ENCODE measurements at regions not wholly inside any gene's neighbourhood (a gene's known extent, or its start where the extent isn't known, plus 50 kb on each side); places are given as distances from the start of the nearest gene placed in this dataset.
"Not testable (repeated sequence)": the region's sequence is repeated elsewhere in the genome, so short reads cannot be mapped to it uniquely, and the experiment has no call there.

DNA sequence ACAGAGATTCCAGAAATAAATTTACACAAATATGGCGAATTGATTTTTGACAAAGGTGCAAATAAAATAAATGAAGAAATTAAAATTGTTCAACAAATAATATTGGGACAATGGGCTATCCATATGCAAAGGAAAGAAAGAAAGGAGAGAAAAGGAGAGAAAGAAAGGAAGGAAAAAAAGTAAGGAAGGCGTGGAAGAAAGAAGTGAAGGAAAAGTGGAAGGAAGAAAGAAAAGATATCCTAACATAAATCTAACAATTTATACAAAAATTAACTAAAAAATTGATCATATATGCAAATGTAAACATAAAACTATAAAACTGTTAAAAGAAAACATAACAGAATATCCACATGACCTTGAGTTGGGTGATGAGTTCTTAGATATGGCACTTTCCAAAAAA lies 78.7 kb upstream of the ZNF184 start:
- DNase-seq (ENCODE audit: low read depth): no peak
- no peak overlapping the region for H3K4me3 ChIP-seq (ENCODE audit: low read depth, low read length)

GRCh38 chr6:27550692-27551091 lies 77.8 kb upstream of the ZNF184 start:
- TF ChIP-seq, protein P1, sequence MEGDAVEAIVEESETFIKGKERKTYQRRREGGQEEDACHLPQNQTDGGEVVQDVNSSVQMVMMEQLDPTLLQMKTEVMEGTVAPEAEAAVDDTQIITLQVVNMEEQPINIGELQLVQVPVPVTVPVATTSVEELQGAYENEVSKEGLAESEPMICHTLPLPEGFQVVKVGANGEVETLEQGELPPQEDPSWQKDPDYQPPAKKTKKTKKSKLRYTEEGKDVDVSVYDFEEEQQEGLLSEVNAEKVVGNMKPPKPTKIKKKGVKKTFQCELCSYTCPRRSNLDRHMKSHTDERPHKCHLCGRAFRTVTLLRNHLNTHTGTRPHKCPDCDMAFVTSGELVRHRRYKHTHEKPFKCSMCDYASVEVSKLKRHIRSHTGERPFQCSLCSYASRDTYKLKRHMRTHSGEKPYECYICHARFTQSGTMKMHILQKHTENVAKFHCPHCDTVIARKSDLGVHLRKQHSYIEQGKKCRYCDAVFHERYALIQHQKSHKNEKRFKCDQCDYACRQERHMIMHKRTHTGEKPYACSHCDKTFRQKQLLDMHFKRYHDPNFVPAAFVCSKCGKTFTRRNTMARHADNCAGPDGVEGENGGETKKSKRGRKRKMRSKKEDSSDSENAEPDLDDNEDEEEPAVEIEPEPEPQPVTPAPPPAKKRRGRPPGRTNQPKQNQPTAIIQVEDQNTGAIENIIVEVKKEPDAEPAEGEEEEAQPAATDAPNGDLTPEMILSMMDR (IDR thresholded peaks at IDR 0.05; ENCODE audit: low read depth, low read length): no peak
- TF ChIP-seq POLR2A (IDR thresholded peaks at IDR 0.05; ENCODE audit: extremely low read depth, insufficient read length) (no peak), MYC (IDR thresholded peaks at IDR 0.05; ENCODE audit: low read depth, low read length) (no peak), MAX (IDR thresholded peaks at IDR 0.05; ENCODE audit: low read depth, low read length) (no peak)
- H3K4me3 ChIP-seq (ENCODE audit: low read depth, low read length): no peak overlapping the region
- DNase-seq (ENCODE audit: low read depth): no peak

More for the DNA sequence above, 78.7 kb upstream of the ZNF184 start:
- TF ChIP-seq POLR2A (IDR thresholded peaks at IDR 0.05; ENCODE audit: extremely low read depth, insufficient read length): no peak
- no peak for TF ChIP-seq MAX (IDR thresholded peaks at IDR 0.05; ENCODE audit: low read depth, low read length)
- TF ChIP-seq, protein P1 (IDR thresholded peaks at IDR 0.05; ENCODE audit: low read depth, low read length): no peak
- TF ChIP-seq MYC (IDR thresholded peaks at IDR 0.05; ENCODE audit: low read depth, low read length): no peak

DNA sequence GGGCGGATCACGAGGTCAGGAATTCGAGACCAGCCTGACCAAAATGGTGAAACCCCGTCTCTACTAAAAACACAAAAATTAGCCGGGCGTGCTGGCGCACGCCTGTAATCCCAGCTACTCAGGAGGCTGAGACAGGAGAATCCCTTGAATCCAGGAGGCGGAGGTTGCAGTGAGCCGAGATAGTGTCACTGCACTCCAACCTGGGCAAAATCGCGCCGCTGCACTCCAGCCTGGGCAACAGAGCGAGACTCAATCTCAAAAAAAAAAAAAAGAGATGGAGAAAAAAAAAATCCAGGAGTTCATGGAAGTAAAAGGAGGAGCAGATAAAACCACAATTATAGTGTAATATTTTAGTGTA lies 76.3 kb upstream of the ZNF184 start:
- H3K4me3 ChIP-seq (ENCODE audit: low read depth, low read length); DNase-seq (ENCODE audit: low read depth): not testable (repeated sequence)

DNA sequence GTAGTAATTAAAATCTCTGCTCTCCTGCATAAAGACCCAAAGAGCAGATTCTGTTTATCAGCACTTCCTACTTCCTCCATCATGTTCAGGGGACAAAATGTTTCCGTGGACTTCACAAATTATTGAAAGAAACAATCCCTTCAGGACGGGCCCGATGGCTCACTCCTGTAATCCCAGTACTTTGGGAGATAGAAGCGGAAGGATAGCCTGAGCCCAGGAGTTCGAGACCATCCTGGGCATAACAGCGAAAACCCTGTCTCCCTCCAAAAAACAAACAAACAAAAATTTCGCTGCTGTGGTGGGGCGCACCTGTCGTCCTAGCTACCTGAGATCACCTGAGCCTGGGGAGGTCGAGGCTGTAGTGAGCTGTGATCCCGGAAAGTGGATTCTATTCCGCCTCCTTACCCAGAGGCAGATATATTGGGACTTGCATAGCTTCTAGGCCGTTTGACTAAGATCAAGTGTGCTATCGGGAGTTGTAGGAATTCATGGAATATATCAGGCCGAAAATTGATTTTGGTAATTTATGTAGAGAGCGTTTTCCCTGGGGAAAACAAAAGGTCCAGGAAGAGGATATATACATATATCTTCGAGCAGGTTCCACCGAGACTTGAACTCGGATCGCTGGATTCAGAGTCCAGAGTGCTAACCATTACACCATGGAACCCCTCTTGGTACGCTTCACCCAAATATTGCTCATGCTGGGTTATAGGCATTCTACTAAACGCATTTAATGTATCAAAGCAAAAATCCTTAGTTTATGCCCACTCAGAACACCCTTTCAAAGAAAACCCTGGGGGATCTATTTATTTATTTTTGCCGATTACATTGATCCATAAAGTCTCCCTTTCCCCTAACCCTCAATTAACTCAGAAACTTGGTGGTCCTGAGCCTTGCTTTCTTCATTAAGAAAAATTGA lies 74.5 kb upstream of the ZNF184 start:
- H3K4me3 ChIP-seq (ENCODE audit: low read depth, low read length): peak overlapping the region; percentile 75
- peak; percentile 80 for DNase-seq (ENCODE audit: low read depth)
- no peak for TF ChIP-seq MYC (IDR thresholded peaks at IDR 0.05; ENCODE audit: low read depth, low read length)
- TF ChIP-seq, protein P1 (IDR thresholded peaks at IDR 0.05; ENCODE audit: low read depth, low read length): no peak
- no peak for TF ChIP-seq POLR2A (IDR thresholded peaks at IDR 0.05; ENCODE audit: extremely low read depth, insufficient read length)
- TF ChIP-seq MAX (IDR thresholded peaks at IDR 0.05; ENCODE audit: low read depth, low read length): no peak

- no peak for TF ChIP-seq MAX (IDR thresholded peaks at IDR 0.05; ENCODE audit: low read depth, low read length)
- TF ChIP-seq, protein P1 (IDR thresholded peaks at IDR 0.05; ENCODE audit: low read depth, low read length): no peak
- no peak for TF ChIP-seq POLR2A (IDR thresholded peaks at IDR 0.05; ENCODE audit: extremely low read depth, insufficient read length)
- TF ChIP-seq MYC (IDR thresholded peaks at IDR 0.05; ENCODE audit: low read depth, low read length): no peak
- H3K4me3 ChIP-seq (ENCODE audit: low read depth, low read length): no peak overlapping the region
- DNase-seq (ENCODE audit: low read depth): no peak
Observed at GRCh38 chr6:27546522-27546921, 73.6 kb upstream of the ZNF184 start.

- TF ChIP-seq, protein P1 (IDR thresholded peaks at IDR 0.05; ENCODE audit: low read depth, low read length): no peak
- no peak for TF ChIP-seq POLR2A (IDR thresholded peaks at IDR 0.05; ENCODE audit: extremely low read depth, insufficient read length)
- TF ChIP-seq MAX (IDR thresholded peaks at IDR 0.05; ENCODE audit: low read depth, low read length): no peak
- H3K4me3 ChIP-seq (ENCODE audit: low read depth, low read length): peak overlapping the region; percentile 65
- peak; percentile 81 for DNase-seq (ENCODE audit: low read depth)
Observed at GRCh38 chr6:27545271-27546046, 72.6 kb upstream of the ZNF184 start.

All from NB4 (cell line).